Upper lobe of left lung (tissue), 4 donors: ENCODE measurements at regions not wholly inside any gene's neighbourhood (a gene's known extent, or its start where the extent isn't known, plus 50 kb on each side); places are given as distances from the start of the nearest gene placed in this dataset.

Experiments
- POLR2A ChIP-seq, 4 donors: fragments of 450-650 bp; IDR thresholded peaks; one replicate each; pipeline ENCODE4 v1.5.1; 2016 to 2017; ENCODE audit warnings: antibody characterized with exemption in 4 of 4, mild to moderate bottlenecking in 2 of 4
- POLR2AphosphoS5 ChIP-seq, 2 donors: sonication (generic); formaldehyde crosslinking; IDR thresholded peaks; one replicate each; pipeline ENCODE4 v1.5.1; 2017; ENCODE audit warnings: antibody characterized with exemption in 2 of 2
- TF ChIP-seq, protein P1 (sequence below), 6 experiments: fragments of 450-650 bp in 4 of 6; fragments of 200-600 bp in 2 of 6; sonication (generic) in 2 of 6; IDR thresholded peaks; one replicate each; pipeline ENCODE4 v1.5.1; 2016 to 2019; ENCODE audit warnings: antibody characterized with exemption in 6 of 6

DNA sequence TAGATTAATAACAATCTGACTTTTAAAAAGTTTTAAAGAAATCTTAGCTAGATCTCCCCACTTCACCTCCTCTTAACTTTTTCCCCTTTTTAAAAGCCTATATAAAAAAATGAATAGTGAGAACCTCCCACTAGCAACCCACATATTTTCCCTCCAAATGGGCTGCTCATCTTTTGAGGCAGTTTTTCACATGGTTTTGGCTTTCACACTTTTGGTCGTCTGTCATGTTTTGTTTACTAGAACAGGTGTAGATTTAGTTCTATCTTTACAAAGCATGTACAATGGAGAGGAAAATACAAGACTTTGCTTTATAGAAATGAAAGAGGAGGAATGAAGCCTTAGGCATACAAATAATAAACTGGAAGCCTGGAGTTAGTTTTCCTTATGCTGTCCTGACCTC lies 126.7 kb upstream of the EOMES start:
- TF ChIP-seq, protein P1, sequence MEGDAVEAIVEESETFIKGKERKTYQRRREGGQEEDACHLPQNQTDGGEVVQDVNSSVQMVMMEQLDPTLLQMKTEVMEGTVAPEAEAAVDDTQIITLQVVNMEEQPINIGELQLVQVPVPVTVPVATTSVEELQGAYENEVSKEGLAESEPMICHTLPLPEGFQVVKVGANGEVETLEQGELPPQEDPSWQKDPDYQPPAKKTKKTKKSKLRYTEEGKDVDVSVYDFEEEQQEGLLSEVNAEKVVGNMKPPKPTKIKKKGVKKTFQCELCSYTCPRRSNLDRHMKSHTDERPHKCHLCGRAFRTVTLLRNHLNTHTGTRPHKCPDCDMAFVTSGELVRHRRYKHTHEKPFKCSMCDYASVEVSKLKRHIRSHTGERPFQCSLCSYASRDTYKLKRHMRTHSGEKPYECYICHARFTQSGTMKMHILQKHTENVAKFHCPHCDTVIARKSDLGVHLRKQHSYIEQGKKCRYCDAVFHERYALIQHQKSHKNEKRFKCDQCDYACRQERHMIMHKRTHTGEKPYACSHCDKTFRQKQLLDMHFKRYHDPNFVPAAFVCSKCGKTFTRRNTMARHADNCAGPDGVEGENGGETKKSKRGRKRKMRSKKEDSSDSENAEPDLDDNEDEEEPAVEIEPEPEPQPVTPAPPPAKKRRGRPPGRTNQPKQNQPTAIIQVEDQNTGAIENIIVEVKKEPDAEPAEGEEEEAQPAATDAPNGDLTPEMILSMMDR (IDR thresholded peaks at IDR 0.05) = no peak
- TF ChIP-seq POLR2A (IDR thresholded peaks at IDR 0.05) (no peak), POLR2AphosphoS5 (IDR thresholded peaks at IDR 0.05) (no peak)
